HG03039 (cell line): ENCODE measurements at regions not wholly inside any gene's neighbourhood (a gene's known extent, or its start where the extent isn't known, plus 50 kb on each side); places are given as distances from the start of the nearest gene placed in this dataset.
"Not testable (repeated sequence)": the region's sequence is repeated elsewhere in the genome, so short reads cannot be mapped to it uniquely, and the experiment has no call there.

Source experiments
- ATAC-seq: cut with Tn5 transposase; IDR thresholded peaks from one replicate; pipeline ENCODE4 v1.9.1; 2021; ENCODE audit warnings: mild to moderate bottlenecking, moderate library complexity; ENCODE audit not compliant: unreplicated experiment

- no peak for ATAC-seq
These were observed 99.4 kb upstream of the LSM6 start for GRCh38 chr4:146076081-146076480.

DNA sequence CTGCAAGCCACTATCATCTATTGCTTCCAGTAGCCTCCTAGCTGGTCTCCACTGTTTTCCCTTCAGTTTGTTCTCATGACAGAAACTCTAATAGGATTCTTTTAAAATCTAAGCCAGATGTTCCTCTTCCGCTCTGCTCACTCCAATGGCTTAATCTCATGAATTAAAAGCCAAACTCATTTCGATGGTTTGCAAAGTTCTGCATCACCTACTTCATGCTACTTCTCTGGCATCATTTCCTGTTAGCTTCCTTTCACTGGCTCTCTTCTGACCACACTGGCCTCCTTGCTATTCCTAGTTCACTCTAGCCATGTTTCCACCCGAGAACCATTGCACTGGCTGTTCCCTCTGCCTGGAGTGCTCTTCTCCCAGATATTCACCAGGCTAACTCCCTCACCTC is 102.0 kb upstream of the LSM6 start:
- no peak for ATAC-seq

DNA sequence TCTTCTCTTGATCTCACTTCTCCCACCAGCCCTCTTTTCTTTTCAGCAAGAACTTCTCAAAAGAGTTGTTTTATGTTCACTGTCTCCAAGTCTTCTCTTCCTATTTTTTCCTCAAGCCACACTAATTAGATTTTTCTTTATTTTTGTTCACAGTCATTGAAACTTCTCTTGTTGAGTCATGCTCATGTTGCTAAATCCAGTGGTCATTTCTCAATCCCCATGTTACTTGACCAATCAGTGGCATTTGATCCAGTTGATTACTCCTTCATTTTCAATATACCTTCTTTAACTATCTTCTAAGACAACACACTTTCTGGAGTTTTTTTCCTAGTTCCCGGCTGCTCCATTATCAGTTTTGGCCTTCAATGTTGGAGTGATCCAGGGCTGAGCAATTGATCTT is 103.1 kb upstream of the LSM6 start:
- no peak for ATAC-seq

GRCh38 chr4:146071390-146071789 is 104.1 kb upstream of the LSM6 start:
- no peak for ATAC-seq

DNA sequence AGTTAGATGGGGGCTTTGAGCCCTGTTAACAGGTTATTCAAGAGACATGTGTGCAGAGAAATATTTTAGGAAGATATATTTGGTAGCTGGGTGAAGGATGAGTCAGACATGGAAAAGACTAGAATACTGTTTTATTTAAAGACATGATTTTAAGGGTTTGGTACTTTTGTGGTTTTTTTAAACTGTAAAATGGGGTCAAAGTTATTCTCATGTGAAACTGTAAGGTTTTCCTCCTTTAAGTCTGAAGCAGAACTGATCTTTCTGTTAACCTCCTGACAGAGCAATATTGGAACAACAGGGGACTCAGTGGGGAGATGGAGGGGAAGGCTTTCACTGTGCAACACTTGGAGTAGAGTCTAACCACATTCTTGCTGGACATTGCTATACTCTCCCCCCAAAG is 112.4 kb upstream of the LSM6 start:
- no peak for ATAC-seq

- no peak for ATAC-seq
These were observed 113.2 kb upstream of the LSM6 start for GRCh38 chr4:146062340-146062739.

- no peak for ATAC-seq
These were observed 113.7 kb upstream of the LSM6 start for GRCh38 chr4:146061610-146062334.

DNA sequence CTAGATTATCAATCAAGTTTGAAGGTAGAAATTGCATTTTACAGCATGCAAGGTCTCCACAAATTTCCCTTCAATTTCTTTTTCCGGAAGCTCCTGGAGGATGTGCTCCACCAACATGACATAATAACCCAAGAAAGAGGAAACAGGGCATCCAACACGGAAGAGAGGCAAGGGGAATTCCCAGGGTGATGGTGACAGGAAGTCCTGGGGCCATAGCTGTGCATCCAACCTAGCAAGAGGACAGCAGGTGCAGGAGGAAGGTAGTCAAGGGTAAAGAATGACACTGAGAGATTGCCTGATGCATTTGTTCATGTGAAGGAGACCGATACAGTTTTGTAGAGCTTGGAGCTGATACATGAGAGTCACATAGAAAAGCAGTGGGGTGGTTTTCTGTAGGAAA is 115.7 kb upstream of the LSM6 start:
- peak; percentile 77 for ATAC-seq

DNA sequence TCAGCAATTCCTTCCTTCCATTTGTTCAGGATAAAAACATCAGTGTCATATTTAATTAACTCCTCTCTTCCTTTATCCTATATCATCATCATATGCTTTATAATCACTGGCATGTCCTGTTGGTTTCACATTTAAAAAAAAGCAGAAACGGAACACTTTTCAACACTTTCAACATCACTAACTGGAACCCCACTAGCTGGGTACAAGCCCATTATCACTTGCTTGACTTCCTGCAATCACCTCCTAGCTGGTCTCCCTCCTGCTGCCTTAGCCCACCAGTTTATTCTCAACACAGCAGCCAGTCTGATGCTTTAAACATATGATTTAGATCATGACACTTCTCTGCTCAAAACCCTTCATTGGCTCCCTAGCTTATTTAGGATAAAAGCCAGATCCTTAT is 116.4 kb upstream of the LSM6 start:
- ATAC-seq, result no peak

- ATAC-seq, result no peak
These were observed 117.0 kb upstream of the LSM6 start for GRCh38 chr4:146058531-146058930.

DNA sequence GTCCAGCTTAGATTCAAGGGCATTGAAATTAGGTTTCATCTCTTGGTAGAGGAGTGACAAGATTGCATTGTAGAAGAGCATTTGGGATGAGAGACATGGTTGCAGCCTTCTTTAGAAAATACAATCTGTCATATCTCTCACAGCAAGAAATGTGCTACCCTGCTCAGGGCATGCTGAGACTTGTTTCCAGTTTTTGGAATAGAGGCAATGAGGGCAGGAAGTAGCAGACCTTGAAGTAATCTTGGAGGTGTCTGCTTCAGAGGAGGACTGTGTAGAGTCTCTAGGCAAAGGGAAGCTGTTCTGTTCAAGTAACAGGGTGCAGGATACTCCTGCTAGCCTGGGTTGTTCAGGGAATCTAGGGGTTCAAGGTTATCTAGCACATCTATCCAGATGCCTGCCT is 116.1 kb upstream of the ZNF827 start:
- no peak for ATAC-seq

GRCh38 chr4:146053891-146054290 is 115.3 kb upstream of the ZNF827 start:
- ATAC-seq, result no peak

DNA sequence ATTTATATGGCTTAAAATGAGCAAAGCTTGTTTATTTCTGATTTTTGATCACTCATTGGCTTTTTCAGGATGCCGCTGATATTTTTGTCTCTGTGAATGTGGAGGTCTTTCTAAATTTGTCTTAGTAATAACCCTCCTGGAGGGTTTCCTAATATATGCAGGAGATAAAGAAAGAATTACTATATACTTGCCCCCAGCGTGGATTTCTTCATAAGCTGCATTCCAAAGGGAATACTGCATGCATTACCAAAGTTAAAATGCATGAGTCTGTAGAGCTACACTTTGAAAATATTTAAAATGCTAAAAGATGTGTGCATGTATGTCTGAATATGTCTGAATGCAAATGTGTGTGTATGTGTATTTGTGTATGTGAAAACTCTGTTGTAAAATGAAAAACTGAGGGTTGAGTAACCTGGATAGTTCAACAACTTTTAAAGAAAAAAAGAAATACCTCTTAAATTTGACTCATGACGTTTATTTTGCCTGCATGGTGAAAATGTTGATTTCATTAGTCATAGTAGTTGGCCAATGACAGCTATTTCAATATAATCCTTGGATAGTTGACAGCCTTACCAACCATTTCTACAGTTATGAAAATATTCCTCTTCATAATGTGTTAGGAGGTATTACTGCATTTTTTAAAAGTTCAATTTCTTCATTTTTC is 113.2 kb upstream of the ZNF827 start:
- no peak for ATAC-seq

DNA sequence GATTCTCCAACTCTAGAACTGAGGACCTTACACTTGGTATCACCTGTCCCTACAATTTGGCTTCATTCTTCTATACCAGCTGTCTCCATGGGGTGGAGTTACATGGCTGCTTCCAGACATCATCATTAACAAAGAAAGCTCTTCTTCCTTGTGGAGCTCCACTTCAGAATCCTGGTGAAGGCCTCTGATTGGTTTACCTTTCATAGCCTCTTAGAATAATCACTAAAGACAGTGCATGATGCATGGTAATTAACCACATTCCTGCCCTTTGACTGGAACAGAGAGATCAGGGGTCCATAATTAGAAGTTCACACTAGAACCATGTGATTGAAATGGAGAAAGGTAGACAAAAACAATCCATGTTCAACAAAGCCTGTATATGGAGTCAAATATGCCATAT is 112.6 kb upstream of the ZNF827 start:
- ATAC-seq, result no peak

DNA sequence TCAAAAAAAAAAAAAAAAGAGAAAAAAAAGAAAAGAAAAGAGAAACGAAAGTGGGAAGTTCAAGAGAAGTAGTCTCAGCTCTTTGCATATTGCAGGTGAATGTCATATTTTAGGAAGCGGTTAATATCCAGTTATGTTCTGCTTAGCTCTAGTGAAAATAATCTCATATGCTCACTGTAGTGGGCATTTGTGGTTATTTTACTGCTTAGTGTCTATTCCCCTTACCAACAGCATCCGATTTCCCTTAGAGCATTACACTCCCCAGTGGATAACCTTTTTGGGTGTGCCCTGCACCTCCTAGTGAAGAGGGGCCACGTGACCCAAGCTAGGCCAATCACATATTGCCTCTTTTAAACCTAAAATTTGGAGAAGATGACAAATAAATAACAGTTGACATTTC is 111.2 kb upstream of the ZNF827 start:
- ATAC-seq, result peak; percentile 82

DNA sequence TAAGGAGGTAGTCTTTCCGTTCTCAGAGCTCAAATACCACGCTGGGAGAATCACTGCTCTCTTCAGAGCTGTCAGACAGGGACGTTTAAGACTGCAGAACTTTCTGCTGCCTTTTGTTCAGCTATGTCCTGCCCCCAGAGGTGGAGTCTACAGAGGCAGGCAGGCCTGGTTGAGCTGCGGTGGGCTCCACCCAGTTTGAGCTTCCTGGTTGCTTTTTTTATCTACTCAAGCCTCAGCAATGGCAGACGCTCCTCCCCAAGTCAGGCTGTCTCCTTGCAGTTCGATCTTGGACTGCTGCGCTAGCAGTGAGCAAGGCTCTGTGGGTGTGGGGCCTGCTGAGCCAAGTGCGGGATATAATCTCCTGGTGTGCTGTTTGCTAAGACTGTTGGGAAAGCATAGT is 109.1 kb upstream of the ZNF827 start:
- ATAC-seq, result not testable (repeated sequence)

DNA sequence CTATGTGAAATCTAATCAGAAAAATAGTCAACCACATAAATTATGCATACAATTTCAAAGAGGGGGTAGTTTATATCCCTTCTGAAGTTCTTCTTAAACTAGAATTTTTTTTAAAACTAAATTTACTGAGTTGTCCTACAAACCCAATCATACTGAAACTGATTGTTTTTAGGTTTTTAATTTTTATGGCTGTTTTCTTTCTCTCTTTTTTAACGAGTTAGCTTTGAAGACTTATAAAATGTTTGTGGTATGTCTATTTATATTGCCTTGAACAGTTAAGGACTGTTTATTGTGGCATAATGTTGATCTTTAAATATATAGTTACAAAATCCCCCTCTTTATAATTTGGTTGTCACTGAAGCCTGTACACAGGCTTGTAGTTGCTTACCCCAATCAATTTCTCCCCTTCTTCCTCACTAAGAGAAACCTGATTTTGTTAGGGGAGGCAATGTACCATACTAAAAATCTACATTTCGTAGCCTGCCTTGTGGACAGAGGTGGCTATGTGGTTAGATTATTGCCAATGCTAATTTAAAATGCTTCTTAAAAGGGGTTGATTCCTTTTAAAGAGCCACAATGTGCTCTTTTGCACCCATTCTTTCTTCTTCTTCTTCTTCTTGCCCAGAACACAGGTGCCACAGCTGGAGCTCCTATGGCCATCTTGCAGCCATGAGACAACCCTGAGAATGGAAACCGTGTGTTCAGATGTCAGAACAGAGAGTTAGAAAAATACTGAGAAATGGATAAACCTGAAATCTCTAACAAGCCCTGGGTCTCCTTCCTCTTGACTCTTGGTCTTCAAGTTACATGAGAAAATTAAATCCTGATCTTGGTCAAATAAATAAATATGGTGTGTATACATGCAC is 102.7 kb upstream of the ZNF827 start:
- ATAC-seq, result no peak

GRCh38 chr4:146040623-146041022 is 102.0 kb upstream of the ZNF827 start:
- ATAC-seq, result no peak

DNA sequence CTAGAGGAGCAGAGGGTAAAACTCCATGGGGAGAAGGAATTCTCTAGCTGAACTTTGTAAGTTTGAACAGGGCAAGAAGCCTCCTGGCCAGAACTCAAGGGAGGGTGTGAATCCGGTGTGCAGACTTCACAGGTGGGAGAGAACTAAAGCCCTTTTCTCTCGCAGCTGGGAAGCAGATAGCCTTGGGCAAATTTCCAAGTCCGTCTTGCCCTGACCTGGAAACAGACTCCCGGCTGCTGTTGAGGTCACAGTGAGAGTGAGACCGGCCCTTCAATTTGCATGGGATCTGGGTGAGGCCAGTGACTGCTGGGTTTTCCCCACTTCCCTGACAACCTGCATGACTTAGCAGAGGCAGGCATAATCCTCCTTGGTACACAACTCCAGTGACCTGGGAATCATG is 94.5 kb upstream of the ZNF827 start:
- ATAC-seq, result no peak

GRCh38 chr4:146032234-146032860 is 93.7 kb upstream of the ZNF827 start:
- no peak for ATAC-seq

GRCh38 chr4:146029939-146030710 is 91.5 kb upstream of the ZNF827 start:
- peak; percentile 70 for ATAC-seq
